ENCODE measurements at regions not wholly inside any gene's neighbourhood (a gene's known extent, or its start where the extent isn't known, plus 50 kb on each side); places are given as distances from the start of the nearest gene placed in this dataset.

DNA sequence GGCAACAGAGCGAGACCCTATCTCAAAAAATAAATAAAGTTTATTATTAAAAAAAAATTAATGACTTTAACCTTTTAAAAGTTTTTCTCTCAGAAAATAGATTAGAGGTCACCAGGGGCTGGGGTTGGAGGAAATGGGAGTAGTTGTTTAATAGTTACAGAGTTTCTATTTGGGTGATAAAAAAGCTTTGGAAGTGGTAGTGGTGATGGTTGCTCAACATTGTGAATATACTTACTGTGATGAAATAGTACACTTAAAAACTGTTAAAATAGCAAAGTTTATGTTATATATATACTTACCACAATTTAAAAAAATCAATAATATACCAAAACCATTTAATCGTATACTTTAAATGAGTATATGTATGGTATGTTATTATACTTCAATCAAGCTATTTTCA lies 59.6 kb downstream of the ARL6IP4 start:
- TF ChIP-seq, protein P1, sequence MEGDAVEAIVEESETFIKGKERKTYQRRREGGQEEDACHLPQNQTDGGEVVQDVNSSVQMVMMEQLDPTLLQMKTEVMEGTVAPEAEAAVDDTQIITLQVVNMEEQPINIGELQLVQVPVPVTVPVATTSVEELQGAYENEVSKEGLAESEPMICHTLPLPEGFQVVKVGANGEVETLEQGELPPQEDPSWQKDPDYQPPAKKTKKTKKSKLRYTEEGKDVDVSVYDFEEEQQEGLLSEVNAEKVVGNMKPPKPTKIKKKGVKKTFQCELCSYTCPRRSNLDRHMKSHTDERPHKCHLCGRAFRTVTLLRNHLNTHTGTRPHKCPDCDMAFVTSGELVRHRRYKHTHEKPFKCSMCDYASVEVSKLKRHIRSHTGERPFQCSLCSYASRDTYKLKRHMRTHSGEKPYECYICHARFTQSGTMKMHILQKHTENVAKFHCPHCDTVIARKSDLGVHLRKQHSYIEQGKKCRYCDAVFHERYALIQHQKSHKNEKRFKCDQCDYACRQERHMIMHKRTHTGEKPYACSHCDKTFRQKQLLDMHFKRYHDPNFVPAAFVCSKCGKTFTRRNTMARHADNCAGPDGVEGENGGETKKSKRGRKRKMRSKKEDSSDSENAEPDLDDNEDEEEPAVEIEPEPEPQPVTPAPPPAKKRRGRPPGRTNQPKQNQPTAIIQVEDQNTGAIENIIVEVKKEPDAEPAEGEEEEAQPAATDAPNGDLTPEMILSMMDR (conservative IDR thresholded peaks at IDR 0.05; ENCODE audit: low read depth, low read length): no peak
- no peak for TF ChIP-seq EZH2phosphoT487 (IDR thresholded peaks at IDR 0.05; ENCODE audit: borderline replicate concordance, low read length)

All from PC-3 (cell line).